CD1c-positive myeloid dendritic cell (primary cell): ENCODE measurements at regions not wholly inside any gene's neighbourhood (a gene's known extent, or its start where the extent isn't known, plus 50 kb on each side); places are given as distances from the start of the nearest gene placed in this dataset.
"Not testable (repeated sequence)": the region's sequence is repeated elsewhere in the genome, so short reads cannot be mapped to it uniquely, and the experiment has no call there.

Source experiments
- DNase-seq: peaks from one replicate; pipeline ENCODE4 v3.0.0-alpha.2; 2016; ENCODE audit errors: extremely low spot score

GRCh38 chr5:145110181-145110580 is 725.0 kb downstream of the PRELID2 start:
- no peak for DNase-seq

GRCh38 chr5:145105384-145105783 is 729.8 kb downstream of the PRELID2 start:
- no peak for DNase-seq

GRCh38 chr5:145104106-145104505 is 731.0 kb downstream of the PRELID2 start:
- DNase-seq, result no peak

- no peak for DNase-seq
Observed at GRCh38 chr5:145101246-145101645, 733.9 kb downstream of the PRELID2 start.

- DNase-seq, result no peak
Observed at GRCh38 chr5:145090115-145090514, 745.0 kb downstream of the PRELID2 start.

GRCh38 chr5:145084834-145085233 is 750.3 kb downstream of the PRELID2 start:
- no peak for DNase-seq

- DNase-seq, result no peak
Observed at GRCh38 chr5:145077028-145077427, 758.1 kb downstream of the PRELID2 start.

GRCh38 chr5:145076040-145076439 is 759.1 kb downstream of the PRELID2 start:
- no peak for DNase-seq

GRCh38 chr5:145072889-145073288 is 762.3 kb downstream of the PRELID2 start:
- DNase-seq, result no peak

GRCh38 chr5:145068721-145069120 is 766.4 kb downstream of the PRELID2 start:
- no peak for DNase-seq

- no peak for DNase-seq
Observed at GRCh38 chr5:145062280-145063062, 772.7 kb downstream of the PRELID2 start.

- DNase-seq, result no peak
Observed at GRCh38 chr5:145056800-145057199, 778.3 kb downstream of the PRELID2 start.

- DNase-seq, result no peak
Observed at GRCh38 chr5:145050181-145050580, 785.0 kb downstream of the PRELID2 start.

GRCh38 chr5:145044970-145045369 is 790.2 kb downstream of the PRELID2 start:
- DNase-seq, result no peak

GRCh38 chr5:145028626-145029025 is 806.5 kb downstream of the PRELID2 start:
- no peak for DNase-seq

GRCh38 chr5:145027286-145027685 is 807.9 kb downstream of the PRELID2 start:
- no peak for DNase-seq

- no peak for DNase-seq
Observed at GRCh38 chr5:145025775-145026174, 809.4 kb downstream of the PRELID2 start.

- no peak for DNase-seq
Observed at GRCh38 chr5:145015146-145015545, 820.0 kb downstream of the PRELID2 start.

GRCh38 chr5:145014109-145014508 is 821.0 kb downstream of the PRELID2 start:
- no peak for DNase-seq

- no peak for DNase-seq
Observed at GRCh38 chr5:145010834-145011233, 824.3 kb downstream of the PRELID2 start.

- no peak for DNase-seq
Observed at GRCh38 chr5:145008876-145009530, 826.1 kb downstream of the PRELID2 start.

GRCh38 chr5:144994356-144994755 is 823.7 kb downstream of the KCTD16 start:
- not testable (repeated sequence) for DNase-seq

- DNase-seq, result no peak
Observed at GRCh38 chr5:144983101-144983500, 812.4 kb downstream of the KCTD16 start.
